ENCODE measurements at regions not wholly inside any gene's neighbourhood (a gene's known extent, or its start where the extent isn't known, plus 50 kb on each side); places are given as distances from the start of the nearest gene placed in this dataset.

GRCh38 chr6:91788501-91788900 is 1201.6 kb upstream of the MAP3K7 start:
- no peak for DNase-seq (ENCODE audit: low read depth)
- no peak for TF ChIP-seq CTCF (IDR thresholded peaks at IDR 0.05; ENCODE audit: control insufficient read depth, extremely low read depth, insufficient read depth)
- no peak overlapping the region for H3K4me3 ChIP-seq (ENCODE audit: low read depth, low read length)

GRCh38 chr6:91786474-91787184 is 1199.8 kb upstream of the MAP3K7 start:
- no peak for TF ChIP-seq CTCF (IDR thresholded peaks at IDR 0.05; ENCODE audit: control insufficient read depth, extremely low read depth, insufficient read depth)
- DNase-seq (ENCODE audit: low read depth): no peak
- no peak overlapping the region for H3K4me3 ChIP-seq (ENCODE audit: low read depth, low read length)

- no peak overlapping the region for H3K4me3 ChIP-seq (ENCODE audit: low read depth, low read length)
- TF ChIP-seq CTCF (IDR thresholded peaks at IDR 0.05; ENCODE audit: control insufficient read depth, extremely low read depth, insufficient read depth): no peak
- DNase-seq (ENCODE audit: low read depth): no peak
Observed at GRCh38 chr6:91782802-91783201, 1195.9 kb upstream of the MAP3K7 start.

GRCh38 chr6:91781946-91782345 is 1195.1 kb upstream of the MAP3K7 start:
- DNase-seq (ENCODE audit: low read depth): no peak
- 0 out of 2 replicates have a peak, but pooled peaks have one; percentile 10 for TF ChIP-seq CTCF (IDR thresholded peaks at IDR 0.05; ENCODE audit: control insufficient read depth, extremely low read depth, insufficient read depth)
- no peak overlapping the region for H3K4me3 ChIP-seq (ENCODE audit: low read depth, low read length)

GRCh38 chr6:91780270-91780669 is 1193.4 kb upstream of the MAP3K7 start:
- no peak for TF ChIP-seq CTCF (IDR thresholded peaks at IDR 0.05; ENCODE audit: control insufficient read depth, extremely low read depth, insufficient read depth)
- no peak overlapping the region for H3K4me3 ChIP-seq (ENCODE audit: low read depth, low read length)
- no peak for DNase-seq (ENCODE audit: low read depth)

- H3K4me3 ChIP-seq (ENCODE audit: low read depth, low read length): no peak overlapping the region
- TF ChIP-seq CTCF (IDR thresholded peaks at IDR 0.05; ENCODE audit: control insufficient read depth, extremely low read depth, insufficient read depth): no peak
- no peak for DNase-seq (ENCODE audit: low read depth)
Observed at GRCh38 chr6:91761621-91762020, 1174.7 kb upstream of the MAP3K7 start.

- TF ChIP-seq CTCF (IDR thresholded peaks at IDR 0.05; ENCODE audit: control insufficient read depth, extremely low read depth, insufficient read depth): no peak
- DNase-seq (ENCODE audit: low read depth): no peak
- no peak overlapping the region for H3K4me3 ChIP-seq (ENCODE audit: low read depth, low read length)
Observed at GRCh38 chr6:91754691-91755090, 1167.8 kb upstream of the MAP3K7 start.
